ENCODE measurements at regions not wholly inside any gene's neighbourhood (a gene's known extent, or its start where the extent isn't known, plus 50 kb on each side); places are given as distances from the start of the nearest gene placed in this dataset.

DNA sequence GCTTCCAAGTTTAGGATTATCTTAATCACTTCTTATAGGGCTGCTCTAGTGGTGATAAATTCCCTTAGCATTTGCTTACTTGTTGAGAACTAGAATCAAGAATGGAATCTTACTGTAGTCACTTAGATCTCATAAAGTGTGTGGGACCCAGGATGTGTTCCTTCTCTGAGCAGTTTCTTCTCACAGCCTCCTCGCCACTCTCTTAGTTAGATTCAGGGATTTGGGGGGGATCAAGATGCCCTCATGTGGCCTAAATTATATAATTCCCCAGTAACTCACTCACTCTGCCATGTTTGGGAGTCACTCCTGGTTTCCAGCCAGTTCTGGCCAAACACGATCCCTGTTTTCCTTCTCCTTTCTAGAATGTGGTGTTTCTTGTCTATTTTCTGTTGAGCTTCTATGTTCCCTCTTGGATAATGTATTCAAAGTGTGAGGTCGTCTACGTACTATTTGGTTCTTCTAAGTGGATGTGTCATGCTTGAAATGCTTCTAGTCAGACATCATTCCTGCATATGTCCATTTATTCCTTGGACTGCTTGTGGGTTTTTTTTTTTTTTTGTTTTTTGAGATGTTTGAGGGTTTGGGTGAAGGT, 414.9 kb upstream of the SYT4 start:
- no CpG with 5 or more reads among the region's 4 CpGs for WGBS (ENCODE audit: insufficient coverage, insufficient read length)
- no peak overlapping the region for H3K27ac ChIP-seq (ENCODE audit: low read length)

DNA sequence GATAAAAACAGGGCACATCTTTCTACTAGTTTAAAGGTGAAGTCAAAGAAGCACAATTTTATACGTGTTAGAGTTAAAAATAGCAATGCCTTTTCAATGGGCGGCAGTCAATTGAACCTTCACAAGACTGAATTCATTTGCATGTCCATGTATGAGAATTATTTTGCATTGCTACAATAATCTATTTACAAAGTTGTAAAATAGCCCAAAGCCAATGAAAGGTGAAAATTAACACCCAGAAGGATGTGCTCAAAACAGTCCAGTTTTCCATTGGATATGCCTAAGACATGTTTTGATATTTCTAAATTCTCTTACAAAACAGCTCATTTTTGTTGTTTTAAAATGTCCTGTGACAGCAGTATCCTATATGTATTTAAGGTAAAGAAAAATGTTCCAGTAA, 425.1 kb upstream of the SYT4 start:
- H3K9me3 ChIP-seq (ENCODE audit: control insufficient read depth, insufficient read depth, low read length), result no peaks in the 10 kb centered on the region
- DNase-seq (ENCODE audit: low read depth, low spot score), result no peak
- no CpG with 5 or more reads among the region's 2 CpGs for WGBS (ENCODE audit: insufficient coverage, insufficient read length)
- H3K4me3 ChIP-seq (ENCODE audit: low read length), result no peak overlapping the region
- no peaks in the 10 kb centered on the region for H3K36me3 ChIP-seq (ENCODE audit: control insufficient read depth, insufficient read depth, low read length)
- no peak overlapping the region for H3K27ac ChIP-seq (ENCODE audit: low read length)
- H3K4me1 ChIP-seq (ENCODE audit: control insufficient read depth, insufficient read depth, low read length), result no peaks in the 10 kb centered on the region; the same call in 1 of the 2 replicates
- no peaks in the 10 kb centered on the region for H3K27me3 ChIP-seq (ENCODE audit: control insufficient read depth, insufficient read depth, low read length)

More for the DNA sequence above, 414.9 kb upstream of the SYT4 start:
- DNase-seq (ENCODE audit: low read depth, low spot score), result no peak
- no peaks in the 10 kb centered on the region for H3K9me3 ChIP-seq (ENCODE audit: control insufficient read depth, insufficient read depth, low read length)
- H3K27me3 ChIP-seq (ENCODE audit: control insufficient read depth, insufficient read depth, low read length), result no peaks in the 10 kb centered on the region
- H3K4me3 ChIP-seq (ENCODE audit: low read length), result no peak overlapping the region
- H3K36me3 ChIP-seq (ENCODE audit: control insufficient read depth, insufficient read depth, low read length), result no peaks in the 10 kb centered on the region
- H3K4me1 ChIP-seq (ENCODE audit: control insufficient read depth, insufficient read depth, low read length), result no peaks in the 10 kb centered on the region

DNA sequence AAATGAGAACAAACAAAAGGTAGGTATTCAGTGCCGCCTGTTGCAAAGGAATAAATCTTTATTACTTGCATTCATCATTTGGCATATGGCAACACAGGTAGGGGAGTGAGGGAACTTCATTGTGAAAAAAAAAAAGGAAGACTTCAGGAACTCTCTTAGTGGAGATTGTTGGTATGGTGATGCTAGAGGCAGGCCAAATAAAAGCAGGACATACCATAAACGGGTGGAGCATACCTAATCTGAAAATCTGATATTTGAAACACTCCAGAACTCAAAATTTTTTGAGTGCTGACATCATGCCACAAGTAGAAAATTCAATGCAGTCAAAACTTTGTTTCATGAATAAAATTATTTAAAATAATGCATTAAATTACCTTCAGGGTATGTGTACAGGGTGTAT, 425.8 kb upstream of the SYT4 start:
- no peaks in the 10 kb centered on the region for H3K36me3 ChIP-seq (ENCODE audit: control insufficient read depth, insufficient read depth, low read length)
- WGBS (ENCODE audit: insufficient coverage, insufficient read length), result no CpG with 5 or more reads among the region's 2 CpGs
- H3K27me3 ChIP-seq (ENCODE audit: control insufficient read depth, insufficient read depth, low read length), result no peaks in the 10 kb centered on the region
- no peak for DNase-seq (ENCODE audit: low read depth, low spot score)
- no peaks in the 10 kb centered on the region for H3K9me3 ChIP-seq (ENCODE audit: control insufficient read depth, insufficient read depth, low read length)
- H3K4me1 ChIP-seq (ENCODE audit: control insufficient read depth, insufficient read depth, low read length), result no peaks in the 10 kb centered on the region; the same call in 1 of the 2 replicates
- no peak overlapping the region for H3K4me3 ChIP-seq (ENCODE audit: low read length)
- no peak overlapping the region for H3K27ac ChIP-seq (ENCODE audit: low read length)

DNA sequence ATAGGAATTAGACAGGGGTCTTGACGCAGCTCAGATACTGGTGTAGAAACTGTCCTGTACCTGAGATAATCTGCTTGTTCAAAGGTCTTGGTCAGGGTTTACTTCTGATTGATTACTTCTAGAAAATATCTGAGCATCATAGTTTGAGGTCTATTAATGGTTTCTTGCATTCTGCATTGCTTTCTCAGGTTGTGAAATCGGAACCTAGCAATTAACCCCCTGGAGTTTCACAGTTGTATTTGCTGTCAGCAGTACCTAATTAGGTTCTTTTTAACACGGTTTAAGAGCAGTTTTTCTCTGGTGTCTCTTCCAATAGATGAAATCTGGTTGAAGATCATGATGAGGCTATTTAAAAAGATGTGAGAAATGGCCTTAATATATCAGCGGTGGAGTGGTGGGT, 428.6 kb upstream of the SYT4 start:
- no peak for DNase-seq (ENCODE audit: low read depth, low spot score)
- WGBS (ENCODE audit: insufficient coverage, insufficient read length), result no CpG with 5 or more reads among the region's 4 CpGs
- H3K4me3 ChIP-seq (ENCODE audit: low read length), result no peak overlapping the region

DNA sequence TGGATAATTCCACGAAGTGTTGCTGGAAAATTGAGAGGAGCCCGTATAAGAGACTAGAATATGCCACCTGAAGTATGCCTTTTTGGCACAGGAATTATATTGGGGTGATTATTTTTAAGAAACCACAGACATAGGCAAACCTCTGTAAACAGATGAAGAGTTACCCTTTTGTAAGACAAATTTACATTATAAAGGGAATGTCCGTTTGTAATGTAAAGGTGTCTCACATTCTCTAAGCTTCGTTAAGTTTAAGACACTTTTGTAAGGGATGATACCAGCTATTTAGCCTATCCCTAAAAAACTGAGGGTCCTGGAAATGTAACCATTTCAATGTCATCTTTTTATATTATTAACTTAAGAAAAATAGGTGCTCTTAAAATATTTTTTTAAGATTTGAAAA, 432.8 kb upstream of the SYT4 start:
- DNase-seq (ENCODE audit: low read depth, low spot score), result no peak
- WGBS (ENCODE audit: insufficient coverage, insufficient read length), result no CpG with 5 or more reads among the region's 4 CpGs

More for the DNA sequence above, 428.6 kb upstream of the SYT4 start:
- peaks cover 1% of the 10 kb centered on the region; the same call in 1 of the 2 replicates for H3K4me1 ChIP-seq (ENCODE audit: control insufficient read depth, insufficient read depth, low read length)
- H3K27ac ChIP-seq (ENCODE audit: low read length), result no peak overlapping the region
- H3K9me3 ChIP-seq (ENCODE audit: control insufficient read depth, insufficient read depth, low read length), result no peaks in the 10 kb centered on the region
- no peaks in the 10 kb centered on the region for H3K36me3 ChIP-seq (ENCODE audit: control insufficient read depth, insufficient read depth, low read length)
- no peaks in the 10 kb centered on the region for H3K27me3 ChIP-seq (ENCODE audit: control insufficient read depth, insufficient read depth, low read length)

DNA sequence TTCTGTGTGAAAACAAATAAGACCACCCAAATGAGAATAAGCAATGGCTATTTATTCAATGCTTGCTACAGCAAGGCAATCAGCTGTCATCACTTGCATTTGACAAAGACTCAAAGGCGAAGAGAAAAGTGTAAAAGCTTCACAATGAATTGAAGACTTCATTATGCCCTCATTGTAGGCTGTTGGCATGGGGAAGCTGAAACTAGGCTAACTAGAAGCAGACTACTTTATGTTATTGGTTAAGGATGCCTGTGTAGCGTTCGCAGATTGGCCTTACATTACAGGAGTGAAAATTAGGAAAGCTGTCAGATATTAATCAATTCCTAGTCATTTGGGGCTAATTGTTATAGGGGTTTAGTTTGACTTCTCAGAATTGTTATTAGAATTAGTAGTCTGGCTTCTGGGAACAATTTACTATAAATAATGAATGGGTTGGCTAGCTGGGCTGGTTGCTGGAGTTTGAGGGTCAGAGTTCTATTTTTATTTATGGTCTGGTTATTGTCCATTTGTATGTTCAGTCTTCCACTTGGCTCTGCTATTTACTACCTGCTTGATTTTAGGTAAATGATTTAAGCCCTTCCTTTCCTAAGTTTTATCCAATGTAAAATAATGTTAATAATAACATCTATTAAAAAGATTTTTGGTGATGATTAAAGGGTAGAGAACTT, 437.2 kb upstream of the SYT4 start:
- Histone ChIP-seq H3K9me3 (ENCODE audit: control insufficient read depth, insufficient read depth, low read length) (no peaks in the 10 kb centered on the region), H3K27ac (ENCODE audit: low read length) (no peak overlapping the region), H3K36me3 (ENCODE audit: control insufficient read depth, insufficient read depth, low read length) (no peaks in the 10 kb centered on the region), H3K4me1 (ENCODE audit: control insufficient read depth, insufficient read depth, low read length) (peaks cover 1% of the 10 kb centered on the region; the same call in 1 of the 2 replicates), H3K4me3 (ENCODE audit: low read length) (no peak overlapping the region), H3K27me3 (ENCODE audit: control insufficient read depth, insufficient read depth, low read length) (no peaks in the 10 kb centered on the region)
- DNase-seq (ENCODE audit: low read depth, low spot score), result no peak
- WGBS (ENCODE audit: insufficient coverage, insufficient read length), result no CpG with 5 or more reads among the region's 3 CpGs

More for the DNA sequence above, 432.8 kb upstream of the SYT4 start:
- H3K27ac ChIP-seq (ENCODE audit: low read length), result no peak overlapping the region
- no peaks in the 10 kb centered on the region for H3K36me3 ChIP-seq (ENCODE audit: control insufficient read depth, insufficient read depth, low read length)
- peaks cover 1% of the 10 kb centered on the region; the same call in 1 of the 2 replicates for H3K4me1 ChIP-seq (ENCODE audit: control insufficient read depth, insufficient read depth, low read length)
- no peak overlapping the region for H3K4me3 ChIP-seq (ENCODE audit: low read length)
- no peaks in the 10 kb centered on the region for H3K27me3 ChIP-seq (ENCODE audit: control insufficient read depth, insufficient read depth, low read length)
- no peaks in the 10 kb centered on the region for H3K9me3 ChIP-seq (ENCODE audit: control insufficient read depth, insufficient read depth, low read length)

DNA sequence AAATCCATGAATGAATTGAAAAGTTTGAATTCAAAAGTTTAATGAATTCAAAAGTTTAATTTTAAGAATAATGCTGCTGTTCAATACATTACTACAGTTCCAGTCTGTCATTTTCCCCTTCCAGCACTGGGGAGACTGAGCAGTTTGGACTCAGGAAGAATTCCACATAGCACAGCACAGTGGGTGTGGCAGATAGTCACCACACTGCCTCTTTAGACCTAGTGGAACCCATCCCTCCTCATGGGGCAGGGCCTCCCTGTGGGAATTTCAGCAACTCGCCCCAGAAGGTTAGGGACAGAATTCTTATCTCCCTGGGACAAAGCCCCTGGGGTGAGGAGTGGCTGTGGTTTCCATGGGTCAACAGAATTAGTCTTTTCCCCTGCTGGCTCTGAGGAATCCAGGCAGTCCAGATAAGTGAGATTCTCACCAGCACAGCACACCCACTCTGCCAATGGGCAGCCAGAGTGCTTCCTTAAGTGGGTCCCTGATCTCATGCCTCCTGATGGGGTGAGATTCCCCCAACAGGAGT, 442.0 kb upstream of the SYT4 start:
- Histone ChIP-seq H3K36me3 (ENCODE audit: control insufficient read depth, insufficient read depth, low read length) (no peaks in the 10 kb centered on the region), H3K4me1 (ENCODE audit: control insufficient read depth, insufficient read depth, low read length) (no peaks in the 10 kb centered on the region)
- no CpG with 5 or more reads among the region's 1 CpG for WGBS (ENCODE audit: insufficient coverage, insufficient read length)

DNA sequence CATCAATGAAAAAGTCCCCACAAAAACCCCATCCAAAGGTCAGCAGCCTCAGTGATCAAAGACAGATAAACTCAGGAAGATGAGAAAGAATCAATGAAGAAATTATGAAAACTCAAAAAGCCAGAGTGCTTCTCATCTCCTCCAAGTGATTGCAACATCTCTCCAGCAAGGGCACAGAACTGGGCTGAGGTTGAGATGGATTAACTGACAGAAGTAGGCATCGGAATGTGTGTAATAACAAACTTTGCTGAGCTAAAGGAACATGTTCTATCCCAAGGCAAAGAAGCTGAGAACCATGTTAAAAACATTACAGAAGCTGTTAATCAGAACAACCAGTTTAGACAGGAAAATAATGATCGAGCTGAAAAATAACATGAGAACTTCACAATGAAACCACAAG, 442.8 kb upstream of the SYT4 start:
- Histone ChIP-seq H3K27ac (ENCODE audit: low read length) (no peak overlapping the region), H3K4me3 (ENCODE audit: low read length) (no peak overlapping the region), H3K27me3 (ENCODE audit: control insufficient read depth, insufficient read depth, low read length) (no peaks in the 10 kb centered on the region), H3K4me1 (ENCODE audit: control insufficient read depth, insufficient read depth, low read length) (no peaks in the 10 kb centered on the region), H3K9me3 (ENCODE audit: control insufficient read depth, insufficient read depth, low read length) (no peaks in the 10 kb centered on the region), H3K36me3 (ENCODE audit: control insufficient read depth, insufficient read depth, low read length) (no peaks in the 10 kb centered on the region)
- WGBS (ENCODE audit: insufficient coverage, insufficient read length), result no CpG with 5 or more reads among the region's 2 CpGs
- DNase-seq (ENCODE audit: low read depth, low spot score), result no peak

More for the DNA sequence above, 442.0 kb upstream of the SYT4 start:
- Histone ChIP-seq H3K9me3 (ENCODE audit: control insufficient read depth, insufficient read depth, low read length) (no peaks in the 10 kb centered on the region), H3K27ac (ENCODE audit: low read length) (no peak overlapping the region), H3K4me3 (ENCODE audit: low read length) (no peak overlapping the region), H3K27me3 (ENCODE audit: control insufficient read depth, insufficient read depth, low read length) (no peaks in the 10 kb centered on the region)
- DNase-seq (ENCODE audit: low read depth, low spot score), result no peak

DNA sequence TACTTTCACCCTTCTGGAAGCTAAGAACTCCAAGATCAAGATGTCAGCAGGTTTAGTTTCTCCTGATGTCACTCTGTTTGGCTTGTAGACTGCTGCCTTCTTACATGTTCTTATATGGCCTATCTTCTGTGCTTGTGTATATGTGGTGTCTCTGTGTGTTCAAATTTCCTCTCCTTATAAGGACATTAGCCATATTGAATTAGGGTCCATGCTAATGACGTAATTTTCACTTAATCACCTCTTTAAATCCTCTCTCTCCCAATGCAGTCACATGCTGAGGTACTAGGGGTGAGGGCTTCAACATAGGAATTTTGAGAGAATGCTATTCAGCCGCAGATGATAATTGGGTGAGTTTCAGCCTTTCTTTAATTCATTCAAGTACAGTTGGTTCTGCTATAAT, 458.3 kb upstream of the SYT4 start:
- Histone ChIP-seq H3K27me3 (ENCODE audit: control insufficient read depth, insufficient read depth, low read length) (no peaks in the 10 kb centered on the region), H3K4me3 (ENCODE audit: low read length) (no peak overlapping the region), H3K36me3 (ENCODE audit: control insufficient read depth, insufficient read depth, low read length) (no peaks in the 10 kb centered on the region), H3K27ac (ENCODE audit: low read length) (no peak overlapping the region), H3K4me1 (ENCODE audit: control insufficient read depth, insufficient read depth, low read length) (no peaks in the 10 kb centered on the region), H3K9me3 (ENCODE audit: control insufficient read depth, insufficient read depth, low read length) (no peaks in the 10 kb centered on the region)
- WGBS (ENCODE audit: insufficient coverage, insufficient read length), result no CpG with 5 or more reads among the region's 2 CpGs
- no peak for DNase-seq (ENCODE audit: low read depth, low spot score)

DNA sequence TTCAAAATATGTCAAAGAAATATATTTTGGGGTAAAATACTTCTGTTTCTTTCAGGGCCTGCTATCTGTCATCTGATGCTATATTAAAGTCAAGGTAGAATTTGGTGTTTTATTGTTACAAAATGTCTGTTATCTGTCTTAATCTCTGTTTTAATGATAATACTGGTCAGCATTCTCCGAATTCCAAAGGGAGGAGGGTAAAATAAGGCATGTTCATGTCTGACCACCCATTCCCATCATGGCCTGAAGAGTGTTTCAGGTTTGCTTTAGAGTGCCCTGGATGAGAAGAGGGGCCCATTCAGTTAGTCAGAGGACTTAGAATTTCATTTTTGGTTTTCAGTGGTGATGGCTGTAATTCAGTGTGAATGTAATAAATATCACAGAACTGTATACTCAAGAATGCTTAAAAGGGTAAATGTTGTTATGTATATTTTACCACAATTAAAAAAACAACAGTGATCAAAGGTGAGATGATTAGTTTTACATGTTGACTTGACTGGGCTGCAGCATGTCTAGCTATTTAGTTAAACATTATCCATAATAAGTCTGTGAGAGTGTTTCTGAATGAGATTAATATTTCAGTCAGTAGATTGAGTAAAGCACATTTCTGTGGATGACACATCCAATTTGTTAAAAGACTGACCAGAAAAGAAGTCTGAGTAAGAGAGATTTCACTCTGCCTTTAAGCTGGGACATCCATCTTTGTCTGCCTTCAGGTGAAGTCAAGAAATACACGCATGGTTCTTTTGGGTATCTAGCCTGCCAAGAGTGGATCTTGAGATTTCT, 467.9 kb upstream of the SYT4 start:
- Histone ChIP-seq H3K9me3 (ENCODE audit: control insufficient read depth, insufficient read depth, low read length) (no peaks in the 10 kb centered on the region; the same call in 1 of the 2 replicates), H3K36me3 (ENCODE audit: control insufficient read depth, insufficient read depth, low read length) (no peaks in the 10 kb centered on the region; the same call in 1 of the 2 replicates), H3K4me1 (ENCODE audit: control insufficient read depth, insufficient read depth, low read length) (no peaks in the 10 kb centered on the region), H3K27ac (ENCODE audit: low read length) (no peak overlapping the region), H3K27me3 (ENCODE audit: control insufficient read depth, insufficient read depth, low read length) (no peaks in the 10 kb centered on the region), H3K4me3 (ENCODE audit: low read length) (no peak overlapping the region)
- WGBS (ENCODE audit: insufficient coverage, insufficient read length), result no CpG with 5 or more reads among the region's 2 CpGs
- no peak for DNase-seq (ENCODE audit: low read depth, low spot score)
